Spleen (tissue), 11 donors: ENCODE measurements at regions not wholly inside any gene's neighbourhood (a gene's known extent, or its start where the extent isn't known, plus 50 kb on each side); places are given as distances from the start of the nearest gene placed in this dataset.
"Not testable (repeated sequence)": the region's sequence is repeated elsewhere in the genome, so short reads cannot be mapped to it uniquely, and the experiment has no call there.

Experiments used
- DNase-seq: peaks from one replicate; pipeline ENCODE4 v3.0.0-alpha.2; 2020
- H3K27ac ChIP-seq, 8 donors: fragments of 200-600 bp; sonication (generic) in 7 of 8; 1 replicate in 4 of 8; 2 replicates in 4 of 8; pipeline versions ENCODE4 v1.5.0 to v1.8.0; 2016 to 2021; ENCODE audit warnings: inconsistent platforms in 4 of 8, mild to moderate bottlenecking in 4 of 8, moderate library complexity in 1 of 8
- H3K27me3 ChIP-seq, 7 donors: fragments of 200-600 bp; sonication (generic) in 6 of 7; replicated peaks in 1 of 7; 1 replicate in 4 of 7; 2 replicates in 3 of 7; pipeline versions ENCODE4 v1.5.0 to v1.8.0; 2016 to 2021; ENCODE audit warnings: inconsistent platforms in 3 of 7, mild to moderate bottlenecking in 1 of 7
- H3K36me3 ChIP-seq, 6 donors: fragments of 200-600 bp; sonication (generic) in 5 of 6; 1 replicate in 4 of 6; 2 replicates in 2 of 6; pipeline versions ENCODE4 v1.5.0 to v1.8.0; 2016 to 2021; ENCODE audit warnings: inconsistent platforms in 2 of 6
- H3K4me1 ChIP-seq, 6 donors: fragments of 200-600 bp; sonication (generic) in 5 of 6; 1 replicate in 3 of 6; 2 replicates in 3 of 6; pipeline versions ENCODE4 v1.5.0 to v1.8.0; 2016 to 2021; ENCODE audit warnings: inconsistent platforms in 3 of 6
- H3K4me3 ChIP-seq, 8 donors: fragments of 200-600 bp; sonication (generic) in 7 of 8; 1 replicate in 4 of 8; 2 replicates in 4 of 8; pipeline versions ENCODE4 v1.5.0 to v1.8.0; 2016 to 2021; ENCODE audit warnings: inconsistent platforms in 4 of 8, mild to moderate bottlenecking in 4 of 8, moderate library complexity in 2 of 8
- H3K9me3 ChIP-seq, 8 donors: fragments of 200-600 bp; sonication (generic) in 7 of 8; 1 replicate in 4 of 8; 2 replicates in 4 of 8; pipeline versions ENCODE4 v1.5.0 to v1.8.0; 2016 to 2021; ENCODE audit warnings: inconsistent platforms in 4 of 8
- CTCF ChIP-seq, 11 experiments: fragments of 200-600 bp in 7 of 11; fragments of 450-650 bp in 4 of 11; sonication (generic) in 4 of 11; IDR thresholded peaks in 8 of 11; conservative IDR thresholded peaks in 3 of 11; 1 replicate in 7 of 11; 2 replicates in 4 of 11; pipeline versions ENCODE4 v1.4.0 to v1.8.0; 2016 to 2021; ENCODE audit warnings: antibody characterized with exemption in 11 of 11, inconsistent platforms in 4 of 11, mild to moderate bottlenecking in 1 of 11
- POLR2A ChIP-seq, 3 donors: fragments of 450-650 bp; IDR thresholded peaks; one replicate each; pipeline ENCODE4 v1.5.1; 2017; ENCODE audit warnings: antibody characterized with exemption in 3 of 3, mild to moderate bottlenecking in 1 of 3
- POLR2AphosphoS5 ChIP-seq, 3 donors: sonication (generic); formaldehyde crosslinking; IDR thresholded peaks; one replicate each; pipeline ENCODE4 v1.5.1; 2017; ENCODE audit warnings: antibody characterized with exemption in 3 of 3
- WGBS, 5 donors: extraction: QIAGEN DNeasy Blood & Tissue Kit in 3 of 5; methylation state at CpG; one replicate each; pipeline versions ENCODE4 v1.1.5 to v1.1.7; 2013 to 2018; 5-methylcytosine and 5-hydroxymethylcytosine counted together
- intact Hi-C: fragments of 100-400 bp; cut with DNase I; formaldehyde crosslinking; loops from one replicate; pipeline ENCODE4 v1.15.0; 2023; ENCODE audit warnings: low total_unique reads
- donor health status: healthy with polysubstance abuse.
- donor health status: DM: no; HTN: no; CAD: no; lungs with moderate emphysema.
- donor health status: DM: no; HTN: no; CAD: no.
- donor health status: Bipolar disorder and iron deficiency.
- donor health status: healthy.
- donor health status: DM: no; HTN: no; CAD: no.
- donor health status: DM: yes; HTN: yes; CAD: no.

- no peak for DNase-seq
- Histone ChIP-seq H3K9me3 (peaks cover 14 to 97% (median 91%) of the 10 kb centered on the region in 8 donors), H3K4me3 (no peak overlapping the region), H3K27ac (no peak overlapping the region), H3K36me3 (no peaks in the 10 kb centered on the region), H3K27me3 (no peaks in the 10 kb centered on the region), H3K4me1 (no peaks in the 10 kb centered on the region)
- intact Hi-C loops, result no loop called here
- TF ChIP-seq CTCF (IDR thresholded peaks at IDR 0.05 in 8 of 11, conservative IDR thresholded peaks at IDR 0.05 in 3 of 11), result no peak
- TF ChIP-seq POLR2AphosphoS5 (IDR thresholded peaks at IDR 0.05), result no peak
- no peak for TF ChIP-seq POLR2A (IDR thresholded peaks at IDR 0.05)
These were observed 178.3 kb downstream of the MRPS30 start for GRCh38 chr5:44987026-44987425.

GRCh38 chr5:44991693-44992092 lies 182.9 kb downstream of the MRPS30 start:
- intact Hi-C loops, result no loop called here
- Histone ChIP-seq H3K27ac (no peak overlapping the region), H3K4me3 (no peak overlapping the region), H3K36me3 (no peaks in the 10 kb centered on the region), H3K27me3 (no peaks in the 10 kb centered on the region), H3K9me3 (peaks cover 0 to 58% (median 45%) of the 10 kb centered on the region in 8 donors), H3K4me1 (no peaks in the 10 kb centered on the region)
- WGBS, 5 donors, result 63 to 85% (median 77%) methylated on average over 2 of the region's 2 CpGs
- TF ChIP-seq POLR2A (IDR thresholded peaks at IDR 0.05), result no peak
- TF ChIP-seq CTCF (IDR thresholded peaks at IDR 0.05 in 8 of 11, conservative IDR thresholded peaks at IDR 0.05 in 3 of 11), result no peak
- TF ChIP-seq POLR2AphosphoS5 (IDR thresholded peaks at IDR 0.05), result no peak
- no peak for DNase-seq

GRCh38 chr5:44993286-44993685 lies 184.5 kb downstream of the MRPS30 start:
- Histone ChIP-seq H3K4me3 (no peak overlapping the region), H3K9me3 (peaks cover 0 to 42% (median 34%) of the 10 kb centered on the region in 8 donors), H3K36me3 (no peaks in the 10 kb centered on the region), H3K4me1 (no peaks in the 10 kb centered on the region), H3K27ac (no peak overlapping the region), H3K27me3 (no peaks in the 10 kb centered on the region)
- DNase-seq, result no peak
- TF ChIP-seq CTCF (IDR thresholded peaks at IDR 0.05 in 8 of 11, conservative IDR thresholded peaks at IDR 0.05 in 3 of 11) (no peak), POLR2AphosphoS5 (IDR thresholded peaks at IDR 0.05) (no peak), POLR2A (IDR thresholded peaks at IDR 0.05) (no peak)
- 69 to 88% (median 87%) methylated on average over 1 of the region's 1 CpG for WGBS, 5 donors
- intact Hi-C loops, result no loop called here

GRCh38 chr5:44997506-44997905 lies 188.8 kb downstream of the MRPS30 start:
- TF ChIP-seq POLR2A (IDR thresholded peaks at IDR 0.05) (no peak), POLR2AphosphoS5 (IDR thresholded peaks at IDR 0.05) (no peak), CTCF (IDR thresholded peaks at IDR 0.05 in 8 of 11, conservative IDR thresholded peaks at IDR 0.05 in 3 of 11) (no peak)
- Histone ChIP-seq H3K4me1 (no peaks in the 10 kb centered on the region), H3K27ac (no peak overlapping the region), H3K4me3 (no peak overlapping the region), H3K27me3 (no peaks in the 10 kb centered on the region), H3K9me3 (peaks cover 0 to 14% (median 0%) of the 10 kb centered on the region in 8 donors), H3K36me3 (no peaks in the 10 kb centered on the region)
- intact Hi-C loops, result no loop called here
- 63 to 88% (median 78%) methylated on average over 1 of the region's 1 CpG for WGBS, 5 donors
- no peak for DNase-seq

GRCh38 chr5:45007102-45007501 lies 198.4 kb downstream of the MRPS30 start:
- H3K36me3 ChIP-seq, H3K27ac ChIP-seq, H3K4me1 ChIP-seq, intact Hi-C loops, H3K9me3 ChIP-seq, DNase-seq, H3K4me3 ChIP-seq, H3K27me3 ChIP-seq: not testable (repeated sequence)
- 79 to 87% (median 83%) methylated on average over 5 to 6 of the region's 6 CpGs for WGBS, 5 donors
